Liver (tissue), 8 donors: ENCODE measurements at regions not wholly inside any gene's neighbourhood (a gene's known extent, or its start where the extent isn't known, plus 50 kb on each side); places are given as distances from the start of the nearest gene placed in this dataset.

Source experiments
- DNase-seq: peaks from one replicate; pipeline ENCODE4 v3.0.0-alpha.2; 2017; ENCODE audit warnings: low spot score
- H3K27ac ChIP-seq, 2 donors: one replicate each; pipeline ENCODE4 v1.7.0; 2013; ENCODE audit warnings: inconsistent platforms in 2 of 2, low read length in 2 of 2, control low read depth in 1 of 2, low read depth in 1 of 2, mild to moderate bottlenecking in 1 of 2
- H3K27me3 ChIP-seq, 4 donors: one replicate each; pipeline versions ENCODE4 v1.6.1 to v1.7.0; 2013; ENCODE audit warnings: low read length in 3 of 4, inconsistent platforms in 1 of 4, mild to moderate bottlenecking in 1 of 4, moderate library complexity in 1 of 4; ENCODE audit not compliant: control insufficient read depth in 4 of 4, insufficient read depth in 4 of 4
- H3K36me3 ChIP-seq, 4 donors: one replicate each; pipeline versions ENCODE4 v1.6.1 to v1.7.0; 2013; ENCODE audit warnings: low read length in 3 of 4, mild to moderate bottlenecking in 3 of 4, low read depth in 1 of 4, moderate library complexity in 1 of 4; ENCODE audit not compliant: control insufficient read depth in 4 of 4, insufficient read depth in 3 of 4
- H3K4me1 ChIP-seq, 4 donors: one replicate each; pipeline versions ENCODE4 v1.6.1 to v1.7.0; 2013; ENCODE audit warnings: low read length in 3 of 4, mild to moderate bottlenecking in 3 of 4, moderate library complexity in 1 of 4; ENCODE audit not compliant: control insufficient read depth in 4 of 4, insufficient read depth in 4 of 4
- H3K4me3 ChIP-seq, 3 donors: one replicate each; pipeline versions ENCODE4 v1.6.1 to v1.7.0; 2013; ENCODE audit warnings: low read length in 3 of 3, control low read depth in 1 of 3, low read depth in 1 of 3, mild to moderate bottlenecking in 1 of 3
- H3K9ac ChIP-seq, 2 donors: one replicate each; pipeline ENCODE4 v1.7.0; 2013; ENCODE audit warnings: low read length in 2 of 2, mild to moderate bottlenecking in 2 of 2, moderate library complexity in 2 of 2, control low read depth in 1 of 2, low read depth in 1 of 2
- H3K9me3 ChIP-seq, 4 donors: one replicate each; pipeline versions ENCODE4 v1.6.1 to v1.7.0; 2013; ENCODE audit warnings: low read length in 3 of 4; ENCODE audit not compliant: control insufficient read depth in 4 of 4
- EGR1 ChIP-seq, 2 donors: IDR thresholded peaks; 2 replicates each; pipeline ENCODE4 v1.6.1; 2016 to 2018; ENCODE audit warnings: antibody characterized with exemption in 2 of 2, low read depth in 2 of 2
- HNF4A ChIP-seq, 2 donors: conservative IDR thresholded peaks; 2 replicates each; pipeline ENCODE4 v1.6.1; 2016; ENCODE audit warnings: antibody characterized with exemption in 2 of 2, mild to moderate bottlenecking in 2 of 2
- HNF4G ChIP-seq: IDR thresholded peaks from 2 replicates; pipeline ENCODE4 v1.6.1; 2016; ENCODE audit warnings: antibody characterized with exemption
- NR2F2 ChIP-seq: IDR thresholded peaks from 2 replicates; pipeline ENCODE4 v1.6.1; 2016; ENCODE audit warnings: antibody characterized with exemption
- RXRA ChIP-seq, 2 donors: IDR thresholded peaks; 2 replicates each; pipeline ENCODE4 v1.6.1; 2017 to 2018; ENCODE audit warnings: antibody characterized with exemption in 2 of 2, mild to moderate bottlenecking in 1 of 2
- SP1 ChIP-seq: IDR thresholded peaks from 2 replicates; pipeline ENCODE4 v1.6.1; 2018; ENCODE audit warnings: antibody characterized with exemption, mild to moderate bottlenecking
- YY1 ChIP-seq: IDR thresholded peaks from 2 replicates; pipeline ENCODE4 v1.6.1; 2016; ENCODE audit warnings: antibody characterized with exemption, mild to moderate bottlenecking
- WGBS: extraction: QIAGEN DNeasy Blood & Tissue Kit; methylation state at CpG from one replicate; pipeline ENCODE4 v1.1.7; 2013; 5-methylcytosine and 5-hydroxymethylcytosine counted together
- TF ChIP-seq, protein P1 (sequence below): IDR thresholded peaks from 2 replicates; pipeline ENCODE4 v1.6.1; 2016; ENCODE audit warnings: antibody characterized with exemption, mild to moderate bottlenecking
- TF ChIP-seq, protein P2 (sequence below): IDR thresholded peaks from 2 replicates; pipeline ENCODE4 v1.6.1; 2016; ENCODE audit warnings: antibody characterized with exemption
- TF ChIP-seq, protein P3 (sequence below): IDR thresholded peaks from 2 replicates; pipeline ENCODE4 v1.6.1; 2016; ENCODE audit warnings: antibody characterized with exemption
- TF ChIP-seq, protein P4 (sequence below): fragments of 150-350 bp; IDR thresholded peaks from 2 replicates; pipeline ENCODE4 v1.5.1; 2017; ENCODE audit warnings: improper control_type of control experiment, low read depth, low read length; ENCODE audit not compliant: missing input control
- donor health status: healthy.
- donor health status: healthy.
- donor health status: healthy.
- donor health status: healthy.
- donor health status: healthy.

DNA sequence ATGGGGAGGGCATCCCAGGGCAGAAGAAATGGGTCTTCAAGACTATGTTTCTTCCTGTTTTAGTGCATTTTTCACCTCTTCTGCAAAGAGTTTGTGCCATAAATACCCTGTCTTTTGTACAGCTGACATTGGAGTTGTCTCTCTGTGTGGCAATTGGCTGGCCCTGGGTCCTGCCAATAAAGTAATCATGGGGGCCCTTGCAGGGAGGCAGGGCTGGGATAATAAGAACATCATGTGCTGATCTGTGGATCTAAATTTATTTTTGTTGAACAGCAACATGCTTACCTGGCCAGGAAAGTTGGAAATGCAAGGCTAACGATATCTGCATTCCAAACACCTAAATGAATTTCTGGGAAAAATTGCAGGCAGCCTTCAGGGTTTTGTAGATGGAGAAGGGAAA, 174.6 kb upstream of the GATB start (continued):
- TF ChIP-seq, protein P1, sequence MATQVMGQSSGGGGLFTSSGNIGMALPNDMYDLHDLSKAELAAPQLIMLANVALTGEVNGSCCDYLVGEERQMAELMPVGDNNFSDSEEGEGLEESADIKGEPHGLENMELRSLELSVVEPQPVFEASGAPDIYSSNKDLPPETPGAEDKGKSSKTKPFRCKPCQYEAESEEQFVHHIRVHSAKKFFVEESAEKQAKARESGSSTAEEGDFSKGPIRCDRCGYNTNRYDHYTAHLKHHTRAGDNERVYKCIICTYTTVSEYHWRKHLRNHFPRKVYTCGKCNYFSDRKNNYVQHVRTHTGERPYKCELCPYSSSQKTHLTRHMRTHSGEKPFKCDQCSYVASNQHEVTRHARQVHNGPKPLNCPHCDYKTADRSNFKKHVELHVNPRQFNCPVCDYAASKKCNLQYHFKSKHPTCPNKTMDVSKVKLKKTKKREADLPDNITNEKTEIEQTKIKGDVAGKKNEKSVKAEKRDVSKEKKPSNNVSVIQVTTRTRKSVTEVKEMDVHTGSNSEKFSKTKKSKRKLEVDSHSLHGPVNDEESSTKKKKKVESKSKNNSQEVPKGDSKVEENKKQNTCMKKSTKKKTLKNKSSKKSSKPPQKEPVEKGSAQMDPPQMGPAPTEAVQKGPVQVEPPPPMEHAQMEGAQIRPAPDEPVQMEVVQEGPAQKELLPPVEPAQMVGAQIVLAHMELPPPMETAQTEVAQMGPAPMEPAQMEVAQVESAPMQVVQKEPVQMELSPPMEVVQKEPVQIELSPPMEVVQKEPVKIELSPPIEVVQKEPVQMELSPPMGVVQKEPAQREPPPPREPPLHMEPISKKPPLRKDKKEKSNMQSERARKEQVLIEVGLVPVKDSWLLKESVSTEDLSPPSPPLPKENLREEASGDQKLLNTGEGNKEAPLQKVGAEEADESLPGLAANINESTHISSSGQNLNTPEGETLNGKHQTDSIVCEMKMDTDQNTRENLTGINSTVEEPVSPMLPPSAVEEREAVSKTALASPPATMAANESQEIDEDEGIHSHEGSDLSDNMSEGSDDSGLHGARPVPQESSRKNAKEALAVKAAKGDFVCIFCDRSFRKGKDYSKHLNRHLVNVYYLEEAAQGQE: no peak
- no peak for TF ChIP-seq EGR1 (IDR thresholded peaks at IDR 0.05; ENCODE audit: low read depth in 2 of 2)
- no peak for TF ChIP-seq YY1
- TF ChIP-seq, protein P2, sequence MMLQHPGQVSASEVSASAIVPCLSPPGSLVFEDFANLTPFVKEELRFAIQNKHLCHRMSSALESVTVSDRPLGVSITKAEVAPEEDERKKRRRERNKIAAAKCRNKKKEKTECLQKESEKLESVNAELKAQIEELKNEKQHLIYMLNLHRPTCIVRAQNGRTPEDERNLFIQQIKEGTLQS: no peak
- no peak for TF ChIP-seq HNF4G
- TF ChIP-seq NR2F2: no peak

DNA sequence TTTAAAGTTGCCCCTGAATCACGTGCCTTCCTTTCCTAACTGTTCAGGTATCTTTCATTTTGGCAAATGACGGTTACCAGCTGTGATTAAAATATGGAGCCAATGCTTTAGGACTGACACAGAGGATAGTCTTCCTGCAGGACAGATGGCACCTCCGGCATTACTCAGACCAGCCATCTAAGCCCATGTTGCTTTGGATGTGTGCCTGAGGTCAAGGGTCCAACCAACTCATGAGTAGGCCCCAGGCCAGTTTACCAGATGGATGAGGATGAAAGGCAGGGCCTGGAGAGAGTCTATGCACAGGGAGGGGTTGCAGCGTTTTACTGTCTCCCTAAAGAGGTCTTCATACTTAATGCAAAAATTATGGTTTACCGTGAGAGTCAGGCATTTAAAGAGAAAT, 174.0 kb upstream of the GATB start:
- Histone ChIP-seq H3K27me3 (no peaks in the 10 kb centered on the region), H3K36me3 (no peaks in the 10 kb centered on the region), H3K27ac (no peak overlapping the region), H3K4me3 (no peak overlapping the region), H3K4me1 (no peaks in the 10 kb centered on the region), H3K9me3 (no peaks in the 10 kb centered on the region), H3K9ac (no peak overlapping the region)
- WGBS: 85% methylated on average over 5 of the region's 5 CpGs
- no peak for TF ChIP-seq SP1
- no peak for TF ChIP-seq HNF4A (conservative IDR thresholded peaks at IDR 0.05)
- TF ChIP-seq, protein P3, sequence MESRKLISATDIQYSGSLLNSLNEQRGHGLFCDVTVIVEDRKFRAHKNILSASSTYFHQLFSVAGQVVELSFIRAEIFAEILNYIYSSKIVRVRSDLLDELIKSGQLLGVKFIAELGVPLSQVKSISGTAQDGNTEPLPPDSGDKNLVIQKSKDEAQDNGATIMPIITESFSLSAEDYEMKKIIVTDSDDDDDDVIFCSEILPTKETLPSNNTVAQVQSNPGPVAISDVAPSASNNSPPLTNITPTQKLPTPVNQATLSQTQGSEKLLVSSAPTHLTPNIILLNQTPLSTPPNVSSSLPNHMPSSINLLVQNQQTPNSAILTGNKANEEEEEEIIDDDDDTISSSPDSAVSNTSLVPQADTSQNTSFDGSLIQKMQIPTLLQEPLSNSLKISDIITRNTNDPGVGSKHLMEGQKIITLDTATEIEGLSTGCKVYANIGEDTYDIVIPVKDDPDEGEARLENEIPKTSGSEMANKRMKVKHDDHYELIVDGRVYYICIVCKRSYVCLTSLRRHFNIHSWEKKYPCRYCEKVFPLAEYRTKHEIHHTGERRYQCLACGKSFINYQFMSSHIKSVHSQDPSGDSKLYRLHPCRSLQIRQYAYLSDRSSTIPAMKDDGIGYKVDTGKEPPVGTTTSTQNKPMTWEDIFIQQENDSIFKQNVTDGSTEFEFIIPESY: no peak
- no peak for TF ChIP-seq NR2F2
- no peak for DNase-seq

DNA sequence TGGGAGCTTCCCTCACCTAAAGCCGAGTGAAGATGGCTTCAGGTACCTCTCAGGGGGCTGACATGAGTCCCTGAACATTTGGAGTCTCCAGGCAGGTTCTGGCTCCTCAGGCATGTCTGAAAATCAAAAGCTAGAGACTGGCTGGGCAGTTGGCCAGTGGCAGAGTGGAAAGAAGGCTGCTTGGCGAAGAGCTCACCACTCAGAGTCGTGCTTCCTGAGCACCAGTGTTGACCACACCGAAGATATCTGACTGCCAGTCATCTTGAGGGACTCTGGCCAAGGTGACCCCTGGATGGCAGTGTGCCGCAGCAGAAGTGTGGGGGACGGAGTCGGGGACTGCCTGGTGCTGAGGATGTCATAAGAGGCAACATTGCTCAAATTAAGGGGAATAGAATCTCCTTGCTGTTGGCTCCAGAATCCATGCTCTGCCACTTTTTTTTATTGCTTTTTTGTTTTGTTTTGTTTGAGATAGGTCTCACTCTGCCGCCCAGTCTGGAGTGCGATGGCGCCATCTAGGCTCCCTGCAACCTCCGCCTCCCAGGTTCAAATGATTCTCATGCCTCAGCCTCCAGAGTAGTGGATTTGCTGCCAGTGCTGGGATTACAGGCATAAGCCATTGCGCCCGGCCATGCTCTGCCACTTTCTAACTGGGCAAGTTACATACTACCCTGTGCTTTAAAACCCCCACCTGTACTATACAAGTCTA, 172.5 kb upstream of the GATB start:
- no peak for DNase-seq
- WGBS: 88% methylated on average over 13 of the region's 13 CpGs

More for the DNA sequence above, 172.5 kb upstream of the GATB start:
- Histone ChIP-seq H3K4me1 (no peaks in the 10 kb centered on the region), H3K4me3 (no peak overlapping the region), H3K27ac (no peak overlapping the region), H3K27me3 (no peaks in the 10 kb centered on the region), H3K9me3 (no peaks in the 10 kb centered on the region), H3K9ac (no peak overlapping the region), H3K36me3 (no peaks in the 10 kb centered on the region)
- TF ChIP-seq, protein P4, sequence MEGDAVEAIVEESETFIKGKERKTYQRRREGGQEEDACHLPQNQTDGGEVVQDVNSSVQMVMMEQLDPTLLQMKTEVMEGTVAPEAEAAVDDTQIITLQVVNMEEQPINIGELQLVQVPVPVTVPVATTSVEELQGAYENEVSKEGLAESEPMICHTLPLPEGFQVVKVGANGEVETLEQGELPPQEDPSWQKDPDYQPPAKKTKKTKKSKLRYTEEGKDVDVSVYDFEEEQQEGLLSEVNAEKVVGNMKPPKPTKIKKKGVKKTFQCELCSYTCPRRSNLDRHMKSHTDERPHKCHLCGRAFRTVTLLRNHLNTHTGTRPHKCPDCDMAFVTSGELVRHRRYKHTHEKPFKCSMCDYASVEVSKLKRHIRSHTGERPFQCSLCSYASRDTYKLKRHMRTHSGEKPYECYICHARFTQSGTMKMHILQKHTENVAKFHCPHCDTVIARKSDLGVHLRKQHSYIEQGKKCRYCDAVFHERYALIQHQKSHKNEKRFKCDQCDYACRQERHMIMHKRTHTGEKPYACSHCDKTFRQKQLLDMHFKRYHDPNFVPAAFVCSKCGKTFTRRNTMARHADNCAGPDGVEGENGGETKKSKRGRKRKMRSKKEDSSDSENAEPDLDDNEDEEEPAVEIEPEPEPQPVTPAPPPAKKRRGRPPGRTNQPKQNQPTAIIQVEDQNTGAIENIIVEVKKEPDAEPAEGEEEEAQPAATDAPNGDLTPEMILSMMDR: no peak
- no peak for TF ChIP-seq RXRA (IDR thresholded peaks at IDR 0.05)
